GM18498 (cell line): ENCODE measurements at regions not wholly inside any gene's neighbourhood (a gene's known extent, or its start where the extent isn't known, plus 50 kb on each side); places are given as distances from the start of the nearest gene placed in this dataset.

Experiments used
- ATAC-seq: cut with Tn5 transposase; IDR thresholded peaks from one replicate; pipeline ENCODE4 v1.9.1; 2021; ENCODE audit warnings: mild to moderate bottlenecking, moderate library complexity; ENCODE audit not compliant: unreplicated experiment

DNA sequence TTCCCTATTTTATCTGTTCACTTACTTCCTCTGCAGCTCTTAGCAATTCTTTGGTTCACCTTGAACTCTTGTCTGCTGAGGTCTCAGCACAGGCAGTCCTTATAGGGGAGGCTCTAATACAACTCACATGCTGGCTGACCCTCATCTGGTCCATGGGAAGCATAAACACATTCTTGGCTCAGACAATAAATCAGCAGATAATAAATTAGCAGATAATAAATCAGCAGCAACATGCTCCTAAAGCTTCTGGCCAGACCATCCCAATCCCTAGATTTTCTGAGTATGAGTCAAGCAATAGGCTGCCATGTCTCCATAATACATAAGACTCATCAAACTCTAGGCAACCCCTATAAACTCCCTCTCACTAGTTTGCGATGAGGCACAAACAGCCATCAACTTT, 208.6 kb upstream of the STEAP4 start:
- ATAC-seq: no peak

DNA sequence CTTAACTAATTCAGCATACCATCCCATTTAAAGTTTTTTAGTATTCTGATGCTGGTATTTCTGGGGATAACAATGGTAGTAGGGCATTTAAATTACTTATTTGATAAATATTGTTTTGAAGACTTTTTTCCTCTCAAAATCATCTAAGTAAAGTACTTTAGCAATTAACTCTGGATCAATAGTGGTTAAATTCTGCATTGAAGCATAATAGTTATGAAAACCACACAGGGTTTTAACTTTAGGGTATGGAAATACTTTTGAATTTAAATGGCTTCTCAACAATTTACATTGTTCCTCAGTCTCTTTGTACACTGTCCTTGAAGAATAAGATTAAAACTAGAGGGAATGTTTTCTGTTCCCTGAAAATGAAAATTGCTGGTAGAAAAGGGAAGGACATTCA, 202.6 kb upstream of the STEAP4 start:
- ATAC-seq: no peak

DNA sequence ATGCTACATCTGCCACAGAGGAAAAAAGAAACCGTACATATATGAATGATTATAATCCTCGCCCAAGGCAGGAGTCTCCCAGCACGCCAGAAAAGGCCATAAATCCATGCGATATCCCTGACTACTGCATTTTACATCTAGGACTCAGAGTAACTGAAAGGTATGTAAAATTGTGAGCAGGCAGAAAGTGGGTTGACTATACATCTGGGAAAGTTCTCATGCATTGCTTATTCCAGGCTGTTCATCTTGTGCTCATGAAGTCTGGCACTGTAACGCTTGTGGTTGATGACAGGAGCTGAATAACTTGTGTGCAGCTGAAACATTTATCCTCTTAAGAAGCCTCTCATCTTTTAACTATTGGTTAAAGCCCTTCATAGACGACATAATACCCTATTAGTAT, 193.4 kb upstream of the STEAP4 start:
- ATAC-seq: no peak

DNA sequence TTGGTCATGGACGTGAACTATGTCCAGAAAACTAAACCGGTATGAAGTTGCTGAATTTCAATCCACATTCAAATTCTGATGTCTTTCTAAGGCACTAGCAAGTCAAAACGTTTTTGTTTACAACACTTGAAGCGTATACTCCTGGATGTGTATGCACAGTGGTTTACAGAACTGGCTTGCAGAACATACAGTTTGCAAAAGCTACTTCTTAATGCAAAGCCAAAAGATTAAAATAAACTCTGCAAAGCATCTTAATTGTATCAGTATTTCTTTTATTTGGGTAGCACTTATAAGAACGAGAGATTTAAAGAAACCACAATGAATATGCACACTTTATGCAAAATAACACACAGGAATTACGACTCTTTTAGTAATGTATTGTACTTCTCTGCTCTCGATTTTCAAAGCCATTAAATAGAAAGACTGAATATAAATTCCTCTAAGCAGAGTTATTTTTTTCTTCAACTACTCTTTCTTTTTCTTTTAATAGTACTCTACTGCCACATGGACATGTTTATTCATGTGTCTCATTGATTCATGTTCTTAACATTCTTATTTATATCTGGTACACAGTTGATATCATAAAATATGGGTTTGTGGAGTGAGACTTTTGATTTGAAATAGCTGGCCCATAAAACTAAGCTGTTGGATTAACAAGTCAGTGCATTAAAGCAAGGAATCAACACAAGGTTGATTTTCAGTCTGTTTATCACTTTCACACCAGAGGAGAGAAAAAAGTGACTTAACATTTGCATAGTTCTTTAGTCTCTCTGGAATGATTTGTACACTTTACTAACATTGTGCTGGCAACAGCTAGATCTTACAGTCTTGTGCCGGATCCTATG, 189.4 kb upstream of the STEAP4 start:
- ATAC-seq: no peak

DNA sequence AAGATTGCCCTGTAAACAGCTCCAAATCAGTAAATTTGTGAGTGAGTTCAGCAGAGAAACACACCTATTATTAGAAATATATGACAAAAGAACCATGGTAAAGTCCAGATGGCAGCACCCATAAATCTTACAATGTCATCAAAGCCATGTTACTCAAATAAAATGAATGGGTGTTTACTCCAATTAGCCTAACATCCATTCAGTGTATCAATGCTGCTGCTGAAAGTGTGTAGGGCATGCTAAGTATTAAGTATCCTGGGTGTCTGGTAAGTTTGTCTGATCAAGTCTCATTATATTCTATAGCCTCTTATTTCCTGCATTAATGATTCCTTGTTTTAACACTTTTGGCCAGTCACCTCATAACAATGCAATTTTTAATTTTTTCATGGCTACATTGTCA, 185.5 kb upstream of the STEAP4 start:
- ATAC-seq: no peak

DNA sequence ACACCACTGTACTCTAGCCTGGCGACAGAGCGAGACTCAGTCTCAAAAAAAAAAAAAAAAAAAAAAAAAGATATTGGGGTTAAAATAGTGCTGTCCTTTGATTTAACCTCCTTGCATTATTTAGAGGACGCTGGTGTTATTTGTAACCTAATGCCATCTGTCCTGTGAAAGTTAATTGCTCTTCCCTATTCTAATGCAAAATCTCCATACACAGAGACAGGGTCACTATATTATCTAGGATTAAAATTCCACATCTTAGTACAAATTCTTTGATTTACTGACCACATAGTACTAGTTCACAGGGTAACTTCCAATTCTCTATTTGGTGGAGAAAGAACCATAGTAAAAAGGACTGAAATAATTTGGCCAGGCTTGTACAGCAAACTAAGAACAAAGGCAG, 184.2 kb upstream of the STEAP4 start:
- no peak for ATAC-seq

DNA sequence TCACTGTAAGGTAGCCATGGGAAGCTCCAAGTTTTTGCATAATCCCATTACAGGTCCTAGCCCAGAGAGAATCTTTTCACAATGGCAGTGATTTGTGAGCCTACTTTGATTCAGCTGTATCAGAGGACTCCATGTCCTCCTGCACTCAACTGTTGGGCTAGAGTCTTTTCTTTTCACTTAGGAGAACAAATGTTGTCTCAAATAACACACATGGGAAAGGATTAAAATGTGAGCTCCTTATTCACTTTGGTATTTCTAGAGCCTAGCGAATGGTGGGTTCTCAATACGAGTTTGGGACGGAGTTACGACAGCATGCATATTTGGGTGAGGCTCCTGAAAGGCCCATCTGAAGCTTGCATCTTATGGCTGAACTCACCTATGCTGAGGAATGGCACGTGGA, 183.5 kb upstream of the STEAP4 start:
- no peak for ATAC-seq

DNA sequence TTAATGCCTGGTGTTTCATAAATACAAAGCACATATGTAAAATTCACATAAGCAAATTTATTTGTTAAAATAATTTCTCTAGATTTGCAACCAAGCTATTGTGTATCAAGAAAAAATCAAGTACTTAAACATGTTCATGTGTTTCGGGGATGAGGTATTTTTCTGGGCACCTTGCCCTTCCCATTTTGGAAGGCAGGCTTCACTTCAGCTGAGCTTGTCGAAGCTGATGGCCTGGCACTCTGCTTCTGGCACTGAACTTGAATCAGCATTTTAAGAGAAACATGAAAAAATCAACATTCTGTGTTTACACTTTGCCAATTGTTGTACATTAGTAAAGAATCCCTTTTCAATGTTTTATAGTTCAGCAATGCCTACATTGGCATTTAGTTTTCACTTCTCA, 179.1 kb upstream of the STEAP4 start:
- ATAC-seq: no peak

DNA sequence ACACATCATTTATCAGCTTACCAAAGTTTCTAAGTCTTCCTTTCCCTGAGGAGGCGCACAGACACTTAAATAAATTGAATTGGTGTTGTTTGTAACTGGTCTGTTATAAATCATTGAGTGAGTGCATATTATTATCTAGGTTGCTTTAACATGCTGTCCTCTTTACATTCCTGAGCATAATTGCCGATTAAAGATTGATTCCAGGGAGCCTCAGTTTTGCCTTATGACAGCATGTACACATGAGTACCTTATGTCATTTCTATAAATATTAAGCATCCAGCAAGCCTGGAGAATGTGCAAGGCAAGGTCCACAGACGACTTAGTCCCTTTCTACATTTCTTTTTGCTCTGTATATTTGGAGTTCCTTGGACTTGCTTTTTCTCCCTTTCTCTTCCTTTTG, 177.9 kb upstream of the STEAP4 start:
- no peak for ATAC-seq

DNA sequence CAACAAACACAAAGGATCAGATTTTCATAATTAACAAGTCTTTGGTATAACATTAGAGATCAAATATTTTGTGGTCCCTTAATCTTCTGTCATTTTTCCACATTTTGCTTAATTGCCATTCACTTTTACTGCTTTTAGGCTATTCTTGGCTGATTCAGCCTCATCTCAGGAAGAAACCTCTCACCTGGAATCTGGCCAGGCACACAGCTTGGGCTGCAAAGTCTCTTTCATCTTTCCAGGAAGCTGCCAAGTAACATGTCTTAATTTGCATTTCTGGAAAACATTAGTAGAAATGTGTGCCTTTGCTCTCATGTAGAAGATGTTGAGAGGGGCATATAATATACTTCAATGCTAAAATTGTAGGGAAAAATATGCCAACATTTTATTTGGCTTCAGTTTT, 174.2 kb upstream of the STEAP4 start:
- ATAC-seq: no peak

DNA sequence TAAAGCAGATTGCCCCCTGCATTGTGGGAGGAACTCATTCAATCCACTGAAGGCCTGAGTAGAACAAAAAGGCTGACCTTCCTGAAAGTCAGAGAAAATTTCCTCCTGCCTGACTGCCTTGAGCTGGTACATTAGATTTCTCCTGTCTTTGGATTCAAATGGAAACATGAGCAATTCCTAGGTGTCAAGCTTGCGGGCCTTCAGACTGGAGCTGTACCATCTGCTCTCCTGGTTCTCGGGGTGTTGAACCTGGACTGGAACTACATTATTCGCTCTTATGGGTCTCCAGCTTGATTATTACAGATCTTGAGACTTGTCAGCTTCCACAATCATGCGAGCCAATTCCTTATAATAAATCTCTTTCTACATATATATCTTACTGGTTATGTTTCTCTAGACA, 173.6 kb upstream of the STEAP4 start:
- no peak for ATAC-seq

DNA sequence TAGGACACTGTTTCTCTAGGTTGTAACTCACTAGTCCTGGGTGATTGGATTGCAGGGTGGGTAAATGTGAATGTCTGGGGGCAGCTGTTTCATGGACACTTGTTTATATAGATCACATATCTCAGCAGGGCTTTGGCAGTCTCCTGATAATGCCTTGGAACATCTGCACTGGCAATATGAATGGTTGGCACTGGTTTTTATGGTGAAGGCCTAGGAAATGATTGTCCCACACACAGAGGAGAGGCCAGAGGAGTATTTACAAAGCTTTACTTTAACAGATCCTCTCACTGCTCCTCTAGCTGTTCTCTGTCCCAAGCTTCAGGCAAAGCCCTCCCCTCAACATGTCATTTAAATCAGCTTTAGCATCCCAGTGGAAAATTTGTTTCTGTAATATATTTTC, 171.3 kb upstream of the STEAP4 start:
- ATAC-seq: no peak

DNA sequence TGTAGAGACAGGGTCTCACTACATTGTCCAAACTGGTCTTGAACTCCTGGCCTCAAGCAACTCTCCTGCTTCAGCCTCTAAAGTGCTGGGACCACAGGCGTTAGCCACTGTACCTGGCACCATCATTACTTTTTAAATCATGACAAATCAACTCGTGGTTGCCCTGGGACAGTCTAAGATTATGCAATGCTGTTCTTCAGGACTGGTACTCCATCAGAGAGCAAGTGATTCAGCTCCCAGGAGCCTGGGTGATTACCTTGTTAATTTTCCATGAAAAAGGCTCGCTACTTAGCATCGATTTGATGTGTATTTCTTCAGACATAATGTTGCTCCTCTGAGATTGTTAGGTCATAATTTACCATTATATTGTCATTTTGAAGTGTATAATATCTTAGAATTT, 158.9 kb upstream of the STEAP4 start:
- ATAC-seq: no peak

DNA sequence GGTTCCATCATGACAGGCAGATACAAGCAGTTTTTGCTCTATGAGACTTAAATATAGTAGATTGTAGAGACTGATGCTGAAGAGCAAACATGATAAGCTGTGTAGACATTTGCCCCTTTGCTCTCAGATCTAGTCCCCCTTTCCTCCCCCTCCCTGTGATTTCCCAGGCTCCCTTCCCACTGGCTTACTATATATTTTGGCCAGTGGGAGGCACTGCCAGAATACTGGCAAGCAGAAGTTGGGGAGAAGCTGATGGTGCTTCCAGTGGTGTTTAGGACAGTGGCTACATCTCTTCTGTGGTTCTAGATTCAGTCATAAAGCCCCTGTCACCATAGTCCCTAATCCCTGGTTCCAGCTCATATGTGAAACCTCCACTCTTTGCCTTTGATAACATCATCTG, 156.1 kb upstream of the STEAP4 start:
- ATAC-seq: no peak

DNA sequence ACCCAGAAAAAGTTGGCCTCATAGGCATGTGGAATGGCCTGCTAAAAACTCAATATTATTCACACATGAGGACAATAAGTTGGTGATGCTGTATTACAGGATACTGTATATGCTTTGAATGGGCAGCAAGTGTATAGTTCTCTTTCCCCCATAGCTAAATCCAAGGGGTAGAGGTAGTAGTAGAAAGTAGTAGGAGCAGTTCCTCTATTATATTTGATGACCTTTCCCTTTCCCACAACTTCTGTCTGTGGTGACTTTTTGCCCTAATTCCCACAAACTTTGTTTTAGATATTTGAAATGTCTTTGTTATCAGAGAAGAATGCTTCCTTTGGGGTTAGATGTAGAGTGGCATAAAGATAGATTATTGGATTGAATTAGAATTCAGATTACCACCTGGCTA, 154.0 kb upstream of the STEAP4 start:
- no peak for ATAC-seq

DNA sequence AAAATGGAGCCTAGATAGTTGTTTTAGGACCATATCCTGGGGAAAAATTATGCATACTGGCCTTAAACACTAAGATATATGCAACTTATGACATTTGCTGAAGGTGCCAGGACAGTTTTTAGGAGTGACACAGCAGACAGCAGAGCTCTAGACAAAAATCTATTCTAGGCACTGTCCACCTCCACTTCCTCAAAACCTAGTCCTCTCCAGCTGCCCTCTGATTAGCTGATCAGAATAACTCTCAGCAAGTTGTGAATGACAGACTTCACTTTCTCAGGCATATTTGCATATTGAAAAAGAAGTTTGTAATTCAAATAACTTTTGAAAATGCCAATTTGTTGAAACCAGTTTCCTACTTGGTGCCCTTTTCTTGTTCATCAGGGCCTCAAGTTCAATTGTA, 152.3 kb upstream of the STEAP4 start:
- ATAC-seq: no peak

DNA sequence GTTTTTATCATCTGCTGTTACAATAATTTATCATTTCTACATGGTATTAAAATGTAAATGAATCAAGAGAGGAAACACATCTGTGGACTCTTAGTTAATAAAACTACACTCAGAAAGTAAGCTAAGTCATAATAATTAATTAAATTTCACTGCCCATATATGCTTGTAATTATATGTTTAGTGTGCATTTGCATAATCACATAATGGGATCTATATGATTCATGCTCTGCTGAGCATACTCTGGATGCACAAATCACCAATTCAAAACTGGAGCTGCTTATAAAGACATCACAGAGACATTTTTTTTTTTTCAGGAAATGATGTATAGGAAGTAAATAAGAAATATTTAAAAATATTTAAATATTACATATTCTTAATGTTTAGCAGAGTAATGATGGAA, 151.6 kb upstream of the STEAP4 start:
- no peak for ATAC-seq

DNA sequence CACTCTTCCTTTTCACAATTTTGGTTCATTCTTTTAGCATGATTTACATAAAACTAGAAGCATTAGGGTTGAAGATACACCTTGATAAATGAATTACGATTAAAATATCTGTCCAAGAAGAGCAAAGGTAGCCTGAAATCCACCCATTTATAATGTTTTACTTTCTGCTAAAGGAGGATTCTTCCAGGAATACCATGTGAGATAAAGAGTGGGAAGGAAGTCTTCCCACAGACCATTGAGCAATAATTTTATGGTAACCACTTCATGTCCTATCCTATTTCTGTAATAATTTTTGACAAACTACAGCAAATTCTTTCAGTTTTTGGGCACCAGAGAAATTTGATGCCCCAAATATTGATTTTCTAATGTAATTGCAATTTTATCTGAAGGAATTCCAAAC, 150.6 kb upstream of the STEAP4 start:
- ATAC-seq: no peak

DNA sequence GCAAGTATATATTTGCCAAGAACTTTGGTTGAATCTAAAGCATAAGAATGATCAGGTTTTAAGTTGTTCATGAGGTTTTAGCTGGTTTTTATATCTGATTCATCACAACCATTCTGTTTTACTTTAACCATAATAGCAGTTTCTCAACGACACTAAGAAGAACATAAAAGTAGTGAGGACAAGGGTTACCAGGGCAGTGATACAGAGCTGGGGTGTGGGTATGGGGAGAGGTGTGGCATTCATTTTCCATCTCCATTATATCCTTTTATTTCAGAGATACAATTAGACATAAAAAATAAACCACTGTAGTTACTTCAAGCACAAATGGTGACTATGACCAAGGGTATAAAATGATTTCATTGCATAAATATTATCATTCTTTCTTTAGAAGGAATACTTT, 149.8 kb upstream of the STEAP4 start:
- ATAC-seq: no peak

DNA sequence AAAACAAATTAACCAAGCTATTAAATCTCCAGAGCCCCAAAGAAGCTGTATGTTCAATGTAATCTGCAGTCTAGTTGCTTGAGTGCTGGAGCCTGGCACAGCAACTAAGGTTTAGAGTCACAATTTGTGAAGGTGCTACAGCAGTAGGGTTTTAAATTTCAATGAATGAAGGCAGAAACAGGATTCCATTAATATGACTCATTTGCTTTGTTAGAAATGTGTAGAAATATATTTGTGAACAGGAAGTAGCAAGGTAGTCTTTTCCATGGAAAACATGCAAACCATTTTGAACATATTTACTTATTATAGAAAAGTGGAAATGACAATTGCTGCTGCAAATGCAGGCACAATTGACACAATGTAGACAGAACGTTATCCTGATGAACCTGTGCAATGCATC, 149.0 kb upstream of the STEAP4 start:
- ATAC-seq: no peak

DNA sequence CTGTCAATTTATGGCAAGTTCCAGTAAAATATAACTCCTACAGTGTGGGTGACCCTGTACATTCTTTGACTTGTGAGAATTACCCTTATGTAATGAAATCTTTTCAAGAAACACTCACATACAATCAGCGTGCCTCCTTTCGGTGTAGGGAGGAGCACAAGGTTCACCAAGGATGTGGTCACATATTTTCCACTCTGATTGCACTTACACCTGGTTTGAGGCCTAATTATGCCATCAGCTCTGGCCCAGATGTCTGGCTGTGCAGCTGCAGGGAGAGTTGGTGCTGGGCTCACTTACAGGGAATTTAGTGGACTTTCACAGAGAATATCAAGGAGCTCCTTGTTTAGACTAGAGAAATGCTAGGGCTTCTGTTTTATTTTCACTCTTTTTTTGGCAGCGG, 146.0 kb upstream of the STEAP4 start:
- no peak for ATAC-seq

DNA sequence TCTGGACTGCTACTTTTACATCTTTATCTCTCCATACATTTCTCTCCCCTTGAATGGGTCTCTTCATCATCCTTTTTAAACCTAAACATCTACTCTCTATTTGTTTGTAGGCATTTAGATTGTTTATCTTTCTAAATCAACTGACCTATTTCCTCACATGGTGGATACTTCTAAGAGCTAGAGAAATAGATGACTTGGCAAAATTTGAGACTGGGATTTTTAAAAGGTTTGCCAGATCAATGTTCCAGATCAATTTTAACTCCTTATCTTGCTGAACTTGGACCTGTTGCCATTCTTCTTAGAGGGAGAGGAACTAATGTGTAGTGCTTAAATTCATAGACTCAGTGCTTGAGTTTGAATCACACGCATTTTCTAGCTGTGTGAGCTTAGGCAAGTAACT, 144.2 kb upstream of the STEAP4 start:
- ATAC-seq: no peak

DNA sequence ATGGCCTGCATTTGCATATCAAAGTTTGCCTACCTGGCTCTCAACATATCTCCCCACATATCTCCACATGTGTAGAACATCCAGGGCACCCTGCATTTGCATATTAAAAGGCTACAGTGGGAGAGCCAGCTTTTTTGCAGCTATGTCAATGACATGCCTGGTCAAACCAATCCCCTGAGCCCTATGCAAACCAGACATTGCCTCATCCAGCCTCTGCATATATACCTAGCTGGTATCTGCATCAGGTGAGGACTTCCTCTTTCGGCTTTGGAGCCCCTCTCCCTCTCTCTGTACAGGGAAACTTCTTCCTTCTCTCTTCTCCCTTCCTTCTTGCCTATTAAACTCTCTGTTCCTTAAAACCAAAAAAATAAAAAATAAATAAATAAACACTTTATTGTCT, 142.7 kb upstream of the STEAP4 start:
- ATAC-seq: no peak
